ENCODE measurements at regions not wholly inside any gene's neighbourhood (a gene's known extent, or its start where the extent isn't known, plus 50 kb on each side); places are given as distances from the start of the nearest gene placed in this dataset.

GRCh38 chr10:65861249-65861648 is 1064.6 kb upstream of the LRRTM3 start:
- peaks cover 9% of the 10 kb centered on the region for H3K9me3 Mint-ChIP-seq (ENCODE audit: unreplicated experiment)
- no peak overlapping the region for H3K4me3 ChIP-seq (ENCODE audit: low read depth, low read length)
- no peaks in the 10 kb centered on the region for H3K9me3 ChIP-seq
- no TSS peak for BruUV-seq (replicated peaks)
- H3K27ac Mint-ChIP-seq (ENCODE audit: unreplicated experiment) = no peak overlapping the region
- intact Hi-C loops (cut with micrococcal nuclease; ENCODE audit: unreplicated experiment) = no loop called here
- no peak overlapping the region for H3K4me3 Mint-ChIP-seq (ENCODE audit: unreplicated experiment)
- no peaks in the 10 kb centered on the region for H3K36me3 ChIP-seq (ENCODE audit: control insufficient read depth, insufficient read depth, low read length)
- DNase-seq = no peak
- H3K27me3 Mint-ChIP-seq (ENCODE audit: insufficient read depth, unreplicated experiment) = no peaks in the 10 kb centered on the region
- H3K4me1 Mint-ChIP-seq (ENCODE audit: low read depth, unreplicated experiment) = no peaks in the 10 kb centered on the region
- no peaks in the 10 kb centered on the region for H3K4me1 ChIP-seq
- H3K27me3 ChIP-seq (replicated peaks; ENCODE audit: control insufficient read depth, insufficient read depth, low read length) = no peaks in the 10 kb centered on the region
- H3K36me3 Mint-ChIP-seq (ENCODE audit: insufficient read depth, unreplicated experiment) = no peaks in the 10 kb centered on the region
- CTCF ChIA-PET = no interaction called here
- POLR2A ChIA-PET = no interaction called here
- TF ChIP-seq CTCF (IDR thresholded peaks at IDR 0.05; ENCODE audit: insufficient read depth in 1 of 2, low read depth in 1 of 2, low read length in 1 of 2, severe bottlenecking in 1 of 2, unreplicated experiment in 1 of 2) = no peak

Data from Caco-2 (cell line).